Activated gamma-delta T cell treated with anti-CD3 and anti-CD28 coated beads, Interleukin-2, amount 50 U/mL, for 16 hours (primary cell): ENCODE measurements at regions not wholly inside any gene's neighbourhood (a gene's known extent, or its start where the extent isn't known, plus 50 kb on each side); places are given as distances from the start of the nearest gene placed in this dataset.

Experiments
- DNase-seq: peaks from one replicate; pipeline ENCODE4 v3.0.0-alpha.2; 2020; ENCODE audit warnings: low read depth

GRCh38 chr2:122999821-123000220, 1025.3 kb upstream of the CNTNAP5 start:
- DNase-seq: no peak

GRCh38 chr2:123002660-123003248, 1022.3 kb upstream of the CNTNAP5 start:
- DNase-seq: no peak

GRCh38 chr2:123015186-123015585, 1009.9 kb upstream of the CNTNAP5 start:
- DNase-seq: no peak

- DNase-seq: no peak
Measured at GRCh38 chr2:123035541-123035940, 989.5 kb upstream of the CNTNAP5 start.

DNA sequence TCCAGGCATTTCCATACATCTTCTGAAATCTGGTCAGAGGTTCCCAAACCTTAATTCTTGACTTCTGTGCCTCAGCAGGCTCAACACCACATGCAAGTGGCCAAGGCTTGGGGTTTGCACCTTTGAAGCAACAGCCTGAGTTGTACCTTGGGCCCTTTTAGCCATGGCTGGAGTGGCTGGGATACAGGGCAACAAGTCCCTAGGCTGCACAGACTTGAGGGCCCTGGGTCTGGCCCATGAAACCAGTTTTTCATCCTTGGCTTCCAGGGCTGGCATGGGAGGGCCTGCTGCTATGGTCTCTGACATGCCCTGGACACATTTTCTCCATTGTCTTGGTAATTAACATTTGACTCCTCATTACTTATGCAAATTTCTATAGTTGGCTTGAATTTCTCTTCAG, 988.8 kb upstream of the CNTNAP5 start:
- DNase-seq: no peak

GRCh38 chr2:123040506-123040905, 984.6 kb upstream of the CNTNAP5 start:
- no peak for DNase-seq

DNA sequence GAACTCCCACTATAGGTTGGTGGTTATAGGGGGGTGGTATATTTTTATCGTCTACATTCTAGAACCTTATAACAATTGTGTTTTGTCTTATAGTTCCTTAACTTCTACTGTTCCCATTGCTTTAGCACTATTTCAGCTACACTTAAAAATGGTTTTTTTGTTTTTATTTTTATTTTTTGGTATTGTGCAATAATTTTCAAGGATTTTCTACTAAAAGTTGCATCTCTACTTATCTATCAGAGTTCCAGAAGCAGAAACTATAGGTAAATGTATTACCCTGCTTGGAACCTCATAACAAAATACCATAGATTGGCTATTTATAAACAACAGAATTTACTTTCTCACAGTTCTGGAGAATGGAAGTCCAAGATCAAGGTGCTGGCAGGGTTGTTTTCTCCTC, 981.6 kb upstream of the CNTNAP5 start:
- DNase-seq: no peak

DNA sequence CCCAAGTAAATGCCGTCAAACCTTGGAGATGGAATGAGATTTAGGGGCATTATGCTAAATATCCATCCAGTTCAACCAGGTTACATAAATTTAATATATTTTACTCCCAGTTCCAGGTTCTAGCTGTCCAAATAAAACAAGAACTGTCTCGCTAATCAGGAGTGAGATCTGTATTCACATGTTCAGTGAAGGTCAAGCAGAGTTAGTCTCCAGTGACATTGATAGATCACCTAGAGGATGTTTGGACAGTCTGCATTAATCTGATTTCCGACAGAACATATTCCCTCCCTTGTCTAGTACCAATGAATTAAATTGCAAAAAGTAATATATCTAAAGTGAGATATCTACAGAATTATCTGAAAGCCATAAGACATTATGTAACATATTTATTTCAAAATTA, 979.4 kb upstream of the CNTNAP5 start:
- DNase-seq: no peak

DNA sequence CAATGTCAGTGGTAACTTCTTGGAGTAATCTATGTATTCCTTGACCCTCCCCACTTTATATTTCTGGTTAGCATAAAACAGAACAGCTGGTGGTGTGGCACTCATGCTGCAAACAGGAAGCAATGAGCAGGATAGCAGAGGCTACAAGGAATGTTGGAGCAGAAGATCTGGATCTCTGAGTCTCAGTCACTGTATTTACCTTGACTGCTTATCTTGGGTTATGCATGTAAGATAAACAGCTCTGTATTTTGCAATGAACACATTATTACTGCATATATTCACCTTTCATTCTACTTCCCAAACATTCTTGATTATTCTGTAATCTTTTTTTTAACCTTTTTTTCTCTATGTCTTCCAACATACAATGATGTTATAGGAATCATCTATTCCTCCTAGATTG, 977.9 kb upstream of the CNTNAP5 start:
- DNase-seq: no peak

DNA sequence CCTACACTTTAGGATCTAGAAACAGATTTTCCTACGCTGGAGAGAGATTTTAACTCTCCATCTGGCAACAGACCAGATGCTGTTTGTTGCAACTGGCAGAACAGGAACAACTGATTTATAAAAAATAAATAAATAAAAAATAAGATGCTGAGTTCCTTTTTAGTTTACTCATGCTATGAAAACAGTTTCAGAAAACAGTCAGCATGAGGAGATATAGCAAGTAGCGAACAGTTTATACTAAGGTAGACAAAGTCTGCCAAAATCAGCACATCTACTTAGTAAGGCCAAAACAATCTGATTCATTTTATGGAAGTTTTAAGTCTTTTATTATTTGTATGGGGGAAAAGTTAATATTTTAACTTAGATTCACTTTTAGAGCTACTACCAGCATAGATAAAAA, 974.0 kb upstream of the CNTNAP5 start:
- no peak for DNase-seq

DNA sequence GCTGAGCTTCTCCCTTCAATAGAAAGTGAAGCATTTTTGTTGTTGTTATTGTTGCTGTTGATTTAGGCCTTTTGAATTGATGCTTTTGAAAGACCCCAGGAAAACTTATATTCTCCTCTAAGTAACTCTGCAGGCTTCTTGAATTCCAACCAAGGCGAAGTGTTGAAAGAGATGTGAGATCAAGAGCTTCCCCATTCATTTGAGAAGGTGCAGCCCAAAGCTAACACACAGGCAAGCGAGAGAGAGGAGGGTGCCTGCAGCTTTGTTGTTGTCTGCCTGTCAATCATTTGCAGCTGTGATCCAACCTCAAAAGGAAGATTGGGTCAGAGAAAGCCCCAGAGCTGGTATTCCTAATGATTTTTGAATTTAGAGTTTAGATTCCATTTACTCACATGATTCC, 963.6 kb upstream of the CNTNAP5 start:
- no peak for DNase-seq

- no peak for DNase-seq
Measured at GRCh38 chr2:123073371-123073770, 951.7 kb upstream of the CNTNAP5 start.

DNA sequence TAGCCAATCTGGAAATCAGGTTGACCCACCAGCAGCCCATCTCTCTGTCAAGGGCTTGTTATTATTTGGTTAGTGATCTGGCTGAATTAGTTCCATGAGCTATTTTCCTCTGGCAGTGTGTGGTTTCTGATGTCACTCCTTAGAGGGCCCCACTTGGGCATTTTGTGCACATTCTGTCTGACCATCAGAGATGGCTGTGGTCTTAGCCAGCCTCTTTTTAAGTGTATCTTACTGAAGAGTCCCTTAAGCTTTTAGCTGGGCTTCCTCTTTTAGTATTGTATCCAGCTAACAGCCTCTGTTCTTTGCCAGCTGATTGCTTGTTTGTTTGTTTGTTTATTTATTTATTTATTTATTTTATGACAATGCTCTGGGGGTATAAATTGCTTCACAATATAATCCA, 951.1 kb upstream of the CNTNAP5 start:
- no peak for DNase-seq

GRCh38 chr2:123077101-123077500, 948.0 kb upstream of the CNTNAP5 start:
- no peak for DNase-seq

DNA sequence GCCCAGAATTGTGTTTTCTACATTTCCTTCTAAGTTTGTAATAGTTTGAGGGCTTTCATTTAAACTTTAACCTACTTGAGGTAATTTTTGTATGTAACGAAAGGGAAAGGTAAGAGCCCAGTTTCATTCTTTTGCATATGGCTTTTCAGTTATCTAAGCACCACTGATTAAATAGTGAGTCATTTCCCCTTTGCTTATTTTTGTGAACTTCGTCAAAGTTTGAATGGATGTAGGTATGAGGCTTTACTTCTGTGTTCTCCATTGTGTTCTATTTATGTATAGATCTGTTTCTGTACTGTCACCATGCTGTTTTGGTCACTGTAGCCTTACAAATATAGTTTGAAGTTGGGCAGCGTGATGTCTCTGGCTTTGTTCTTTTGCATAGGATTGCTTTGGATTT, 944.8 kb upstream of the CNTNAP5 start:
- no peak for DNase-seq

DNA sequence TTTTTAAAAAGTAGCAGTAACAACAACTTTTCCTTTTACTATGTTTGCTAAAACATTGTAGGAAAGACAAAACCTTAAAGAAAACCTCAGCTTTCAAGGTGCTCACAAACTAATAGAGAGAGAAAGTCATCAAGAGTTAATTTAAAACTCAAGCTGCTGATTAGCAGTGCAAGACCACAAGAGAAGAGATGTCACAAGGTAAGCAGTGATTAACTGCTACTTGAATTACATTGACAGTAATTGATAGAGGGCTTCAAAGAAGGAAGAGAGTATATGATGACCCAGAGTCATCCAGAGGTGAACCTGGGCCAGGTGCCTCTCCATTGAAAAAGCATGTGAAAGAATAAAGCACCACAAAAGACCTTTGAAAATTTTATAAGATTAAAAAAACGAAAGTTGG, 939.6 kb upstream of the CNTNAP5 start:
- no peak for DNase-seq

- no peak for DNase-seq
Measured at GRCh38 chr2:123086613-123087385, 938.3 kb upstream of the CNTNAP5 start.

DNA sequence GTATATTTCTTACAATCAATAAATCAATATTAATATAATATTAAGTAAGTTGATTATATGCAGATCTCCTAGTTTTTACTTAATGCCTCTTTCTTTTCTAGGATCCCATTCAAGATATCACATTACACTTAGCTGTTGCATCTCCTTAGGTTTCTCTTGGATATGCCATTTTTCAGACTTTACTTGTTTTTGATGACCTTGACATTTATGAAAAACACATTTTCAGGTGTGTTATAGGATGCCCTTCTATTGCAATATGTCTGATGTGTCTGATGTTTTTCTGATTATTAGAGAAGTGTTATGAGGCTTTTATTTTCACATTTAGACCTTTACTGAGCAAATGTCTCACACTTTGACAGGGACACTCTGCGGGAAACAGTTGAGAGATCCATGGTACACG, 933.6 kb upstream of the CNTNAP5 start:
- DNase-seq: no peak

DNA sequence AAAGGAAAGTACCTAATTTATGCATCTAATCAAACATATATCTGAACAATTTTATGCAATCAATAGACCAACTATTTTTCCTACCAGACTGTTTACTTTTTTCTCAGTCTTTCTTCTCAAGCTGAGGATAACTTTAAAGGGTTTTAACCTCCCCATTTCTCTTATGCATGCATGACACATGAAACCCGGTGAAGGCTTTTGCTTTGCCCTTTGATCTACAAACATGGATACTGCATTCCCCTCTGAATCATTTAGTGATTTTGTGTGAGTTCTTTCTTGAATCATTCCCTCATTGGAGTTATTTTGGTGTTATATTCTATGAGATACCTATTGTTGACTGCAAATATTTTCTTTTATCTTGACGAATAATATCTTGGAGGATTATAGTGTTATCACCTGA, 931.9 kb upstream of the CNTNAP5 start:
- DNase-seq: no peak

GRCh38 chr2:123095219-123095835, 929.8 kb upstream of the CNTNAP5 start:
- no peak for DNase-seq

GRCh38 chr2:123098619-123099018, 926.5 kb upstream of the CNTNAP5 start:
- no peak for DNase-seq

GRCh38 chr2:123101434-123101833, 923.7 kb upstream of the CNTNAP5 start:
- DNase-seq: no peak

GRCh38 chr2:123103902-123104301, 921.2 kb upstream of the CNTNAP5 start:
- DNase-seq: no peak

DNA sequence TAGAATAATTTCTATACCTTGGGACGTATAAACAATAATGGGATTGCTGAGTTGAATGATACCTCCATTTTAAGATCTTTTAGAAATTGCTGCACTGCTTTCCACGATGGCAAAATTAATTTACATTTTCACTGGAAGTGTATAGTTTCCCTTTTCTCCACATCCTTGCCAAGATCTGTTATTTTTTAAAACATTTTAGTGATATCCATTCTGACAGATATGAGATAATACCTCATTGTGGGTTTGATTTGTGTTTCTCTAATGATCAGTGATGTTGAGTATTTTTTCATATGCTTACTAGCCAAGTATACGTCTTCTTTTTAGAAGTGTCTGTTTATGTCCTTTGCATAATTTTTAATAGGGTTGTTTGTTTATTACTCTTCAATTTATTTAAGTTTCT, 908.5 kb upstream of the CNTNAP5 start:
- no peak for DNase-seq
